ENCODE measurements at regions not wholly inside any gene's neighbourhood (a gene's known extent, or its start where the extent isn't known, plus 50 kb on each side); places are given as distances from the start of the nearest gene placed in this dataset.
A peak's percentile ranks its signal among the peaks of the same experiment; 100 is the strongest.
"Not testable (repeated sequence)": the region's sequence is repeated elsewhere in the genome, so short reads cannot be mapped to it uniquely, and the experiment has no call there.

- H3K27ac ChIP-seq (ENCODE audit: low read length), result no peak overlapping the region
- Mint-ChIP-seq H3K27me3 (no peaks in the 10 kb centered on the region), H3K36me3 (peaks cover 6% of the 10 kb centered on the region), H3K4me3 (no peak overlapping the region), H3K9me3 (peaks cover 14 to 40% (median 37%) of the 10 kb centered on the region in 3 donors), H3K27ac (no peak overlapping the region), H3K4me1 (no peaks in the 10 kb centered on the region)
- H3K4me1 ChIP-seq (ENCODE audit: control insufficient read depth in 1 of 2, extremely low read depth in 1 of 2, insufficient read depth in 2 of 2, low read length in 2 of 2), result no peaks in the 10 kb centered on the region
- CTCF ChIA-PET, result no interaction called here
- no peak for DNase-seq
- no peak for ATAC-seq (replicated peaks in 1 of 4)
- POLR2A ChIA-PET, result no interaction called here
- 62% methylated on average over 3 of the region's 6 CpGs for WGBS (ENCODE audit: insufficient coverage)
- H3K9me3 ChIP-seq, result no peaks in the 10 kb centered on the region
- H3K36me3 ChIP-seq (ENCODE audit: control insufficient read depth in 2 of 2, extremely low read depth in 1 of 2, insufficient read depth in 1 of 2, low read length in 1 of 2), result no peaks in the 10 kb centered on the region
- peak overlapping the region in 1 of 2 donors; percentile 5 for H3K4me3 ChIP-seq (ENCODE audit: control insufficient read depth in 1 of 2, extremely low read depth in 1 of 2, low read length in 1 of 2)
- no peaks in the 10 kb centered on the region for H3K27me3 ChIP-seq (replicated peaks in 1 of 2; ENCODE audit: control insufficient read depth in 2 of 2, extremely low read depth in 1 of 2, insufficient read depth in 2 of 2, low read length in 1 of 2)
Observed at GRCh38 chr19:27865927-27866777, 1346.8 kb downstream of the UQCRFS1 start.

- POLR2A ChIA-PET, result no interaction called here
- 76% methylated on average over 7 of the region's 8 CpGs for WGBS (ENCODE audit: insufficient coverage)
- no peak overlapping the region for H3K4me3 Mint-ChIP-seq
- DNase-seq (no peak), ATAC-seq (replicated peaks in 1 of 4) (no peak)
- H3K9me3 ChIP-seq, result no peaks in the 10 kb centered on the region
- CTCF ChIA-PET, result no interaction called here
- H3K27ac ChIP-seq (ENCODE audit: low read length), result no peak overlapping the region
- H3K4me1 Mint-ChIP-seq, result no peaks in the 10 kb centered on the region
- no peaks in the 10 kb centered on the region for H3K27me3 ChIP-seq (replicated peaks in 1 of 2; ENCODE audit: control insufficient read depth in 2 of 2, extremely low read depth in 1 of 2, insufficient read depth in 2 of 2, low read length in 1 of 2)
- H3K9me3 Mint-ChIP-seq, result peaks cover 33 to 69% (median 67%) of the 10 kb centered on the region in 3 donors
- H3K36me3 ChIP-seq (ENCODE audit: control insufficient read depth in 2 of 2, extremely low read depth in 1 of 2, insufficient read depth in 1 of 2, low read length in 1 of 2), result no peaks in the 10 kb centered on the region
- no peak overlapping the region for H3K27ac Mint-ChIP-seq
- no peak overlapping the region for H3K4me3 ChIP-seq (ENCODE audit: control insufficient read depth in 1 of 2, extremely low read depth in 1 of 2, low read length in 1 of 2)
- peaks cover 6% of the 10 kb centered on the region for H3K36me3 Mint-ChIP-seq
- H3K27me3 Mint-ChIP-seq, result no peaks in the 10 kb centered on the region
- H3K4me1 ChIP-seq (ENCODE audit: control insufficient read depth in 1 of 2, extremely low read depth in 1 of 2, insufficient read depth in 2 of 2, low read length in 2 of 2), result no peaks in the 10 kb centered on the region
Observed at GRCh38 chr19:27861411-27861975, 1351.5 kb downstream of the UQCRFS1 start.

- ChIA-PET CTCF (no interaction called here), POLR2A (no interaction called here)
- Histone ChIP-seq H3K4me3 (ENCODE audit: control insufficient read depth in 1 of 2, extremely low read depth in 1 of 2, low read length in 1 of 2) (no peak overlapping the region), H3K27ac (ENCODE audit: low read length) (no peak overlapping the region), H3K9me3 (no peaks in the 10 kb centered on the region), H3K4me1 (ENCODE audit: control insufficient read depth in 1 of 2, extremely low read depth in 1 of 2, insufficient read depth in 2 of 2, low read length in 2 of 2) (no peaks in the 10 kb centered on the region), H3K36me3 (ENCODE audit: control insufficient read depth in 2 of 2, extremely low read depth in 1 of 2, insufficient read depth in 1 of 2, low read length in 1 of 2) (no peaks in the 10 kb centered on the region), H3K27me3 (replicated peaks in 1 of 2; ENCODE audit: control insufficient read depth in 2 of 2, extremely low read depth in 1 of 2, insufficient read depth in 2 of 2, low read length in 1 of 2) (no peaks in the 10 kb centered on the region)
- WGBS (ENCODE audit: insufficient coverage), result 93% methylated on average over 11 of the region's 11 CpGs
- Mint-ChIP-seq H3K36me3 (peaks cover under 1% of the 10 kb centered on the region), H3K9me3 (peaks cover 38 to 69% (median 64%) of the 10 kb centered on the region in 3 donors), H3K27me3 (no peaks in the 10 kb centered on the region), H3K4me1 (no peaks in the 10 kb centered on the region), H3K4me3 (no peak overlapping the region), H3K27ac (no peak overlapping the region)
- DNase-seq (no peak), ATAC-seq (replicated peaks in 1 of 4) (no peak)
Observed at GRCh38 chr19:27860309-27860934, 1352.5 kb downstream of the UQCRFS1 start.

- no peak for DNase-seq
- ChIA-PET POLR2A (no interaction called here), CTCF (no interaction called here)
- 95% methylated on average over 3 of the region's 6 CpGs for WGBS (ENCODE audit: insufficient coverage)
- H3K27ac Mint-ChIP-seq, result no peak overlapping the region
- no peaks in the 10 kb centered on the region for H3K27me3 Mint-ChIP-seq
- peaks cover 3% of the 10 kb centered on the region for H3K36me3 Mint-ChIP-seq
- Histone ChIP-seq H3K27ac (ENCODE audit: low read length) (no peak overlapping the region), H3K4me3 (ENCODE audit: control insufficient read depth in 1 of 2, extremely low read depth in 1 of 2, low read length in 1 of 2) (no peak overlapping the region), H3K27me3 (replicated peaks in 1 of 2; ENCODE audit: control insufficient read depth in 2 of 2, extremely low read depth in 1 of 2, insufficient read depth in 2 of 2, low read length in 1 of 2) (no peaks in the 10 kb centered on the region), H3K9me3 (no peaks in the 10 kb centered on the region), H3K4me1 (ENCODE audit: control insufficient read depth in 1 of 2, extremely low read depth in 1 of 2, insufficient read depth in 2 of 2, low read length in 2 of 2) (no peaks in the 10 kb centered on the region), H3K36me3 (ENCODE audit: control insufficient read depth in 2 of 2, extremely low read depth in 1 of 2, insufficient read depth in 1 of 2, low read length in 1 of 2) (no peaks in the 10 kb centered on the region)
- peaks cover 43 to 72% (median 63%) of the 10 kb centered on the region in 3 donors for H3K9me3 Mint-ChIP-seq
- no peak for ATAC-seq (replicated peaks in 1 of 4)
- no peaks in the 10 kb centered on the region for H3K4me1 Mint-ChIP-seq
- H3K4me3 Mint-ChIP-seq, result no peak overlapping the region
Observed at GRCh38 chr19:27859689-27860088, 1353.3 kb downstream of the UQCRFS1 start.

GRCh38 chr19:27858981-27859581 lies 1353.9 kb downstream of the UQCRFS1 start:
- Histone ChIP-seq H3K4me3 (ENCODE audit: control insufficient read depth in 1 of 2, extremely low read depth in 1 of 2, low read length in 1 of 2) (no peak overlapping the region), H3K9me3 (no peaks in the 10 kb centered on the region), H3K4me1 (ENCODE audit: control insufficient read depth in 1 of 2, extremely low read depth in 1 of 2, insufficient read depth in 2 of 2, low read length in 2 of 2) (no peaks in the 10 kb centered on the region), H3K27me3 (replicated peaks in 1 of 2; ENCODE audit: control insufficient read depth in 2 of 2, extremely low read depth in 1 of 2, insufficient read depth in 2 of 2, low read length in 1 of 2) (no peaks in the 10 kb centered on the region), H3K36me3 (ENCODE audit: control insufficient read depth in 2 of 2, extremely low read depth in 1 of 2, insufficient read depth in 1 of 2, low read length in 1 of 2) (no peaks in the 10 kb centered on the region), H3K27ac (ENCODE audit: low read length) (no peak overlapping the region)
- ChIA-PET POLR2A (no interaction called here), CTCF (no interaction called here)
- Mint-ChIP-seq H3K9me3 (peaks cover 46 to 75% (median 65%) of the 10 kb centered on the region in 3 donors), H3K27me3 (no peaks in the 10 kb centered on the region), H3K36me3 (peaks cover 3% of the 10 kb centered on the region), H3K4me3 (no peak overlapping the region), H3K4me1 (no peaks in the 10 kb centered on the region), H3K27ac (no peak overlapping the region)
- ATAC-seq (replicated peaks in 1 of 4) (no peak), DNase-seq (no peak)
- 82% methylated on average over 6 of the region's 7 CpGs for WGBS (ENCODE audit: insufficient coverage)

GRCh38 chr19:27852931-27853330 lies 1360.0 kb downstream of the UQCRFS1 start:
- H3K27ac ChIP-seq (ENCODE audit: low read length); H3K4me3 ChIP-seq (ENCODE audit: control insufficient read depth in 1 of 2, extremely low read depth in 1 of 2, low read length in 1 of 2); H3K9me3 ChIP-seq; DNase-seq; H3K4me3 Mint-ChIP-seq; POLR2A ChIA-PET; H3K27ac Mint-ChIP-seq; H3K27me3 Mint-ChIP-seq; H3K27me3 ChIP-seq (replicated peaks in 1 of 2; ENCODE audit: control insufficient read depth in 2 of 2, extremely low read depth in 1 of 2, insufficient read depth in 2 of 2, low read length in 1 of 2); CTCF ChIA-PET; H3K4me1 Mint-ChIP-seq; H3K36me3 ChIP-seq (ENCODE audit: control insufficient read depth in 2 of 2, extremely low read depth in 1 of 2, insufficient read depth in 1 of 2, low read length in 1 of 2); ATAC-seq (replicated peaks in 1 of 4); H3K4me1 ChIP-seq (ENCODE audit: control insufficient read depth in 1 of 2, extremely low read depth in 1 of 2, insufficient read depth in 2 of 2, low read length in 2 of 2): not testable (repeated sequence)
- peaks cover 24 to 60% (median 56%) of the 10 kb centered on the region in 3 donors for H3K9me3 Mint-ChIP-seq
- peaks cover 12% of the 10 kb centered on the region for H3K36me3 Mint-ChIP-seq
- WGBS (ENCODE audit: insufficient coverage), result 91% methylated on average over 7 of the region's 7 CpGs
